GM10266 (cell line): ENCODE measurements at regions not wholly inside any gene's neighbourhood (a gene's known extent, or its start where the extent isn't known, plus 50 kb on each side); places are given as distances from the start of the nearest gene placed in this dataset.

Experiments used
- DNase-seq: peaks from one replicate; pipeline ENCODE4 v3.0.0; 2012; ENCODE audit errors: extremely low spot score
- CTCF ChIP-seq: IDR thresholded peaks from 2 replicates; pipeline ENCODE4 v1.5.1; 2012; ENCODE audit warnings: mild to moderate bottlenecking, low read depth; ENCODE audit not compliant: control insufficient read depth, insufficient read depth; ENCODE audit errors: missing control alignments

- no peak for DNase-seq
- TF ChIP-seq CTCF = no peak
These were observed 121.6 kb downstream of the NCOR2 start for GRCh38 chr12:124445826-124446225.

GRCh38 chr12:124445121-124445718 is 122.2 kb downstream of the NCOR2 start:
- TF ChIP-seq CTCF = no peak
- no peak for DNase-seq

DNA sequence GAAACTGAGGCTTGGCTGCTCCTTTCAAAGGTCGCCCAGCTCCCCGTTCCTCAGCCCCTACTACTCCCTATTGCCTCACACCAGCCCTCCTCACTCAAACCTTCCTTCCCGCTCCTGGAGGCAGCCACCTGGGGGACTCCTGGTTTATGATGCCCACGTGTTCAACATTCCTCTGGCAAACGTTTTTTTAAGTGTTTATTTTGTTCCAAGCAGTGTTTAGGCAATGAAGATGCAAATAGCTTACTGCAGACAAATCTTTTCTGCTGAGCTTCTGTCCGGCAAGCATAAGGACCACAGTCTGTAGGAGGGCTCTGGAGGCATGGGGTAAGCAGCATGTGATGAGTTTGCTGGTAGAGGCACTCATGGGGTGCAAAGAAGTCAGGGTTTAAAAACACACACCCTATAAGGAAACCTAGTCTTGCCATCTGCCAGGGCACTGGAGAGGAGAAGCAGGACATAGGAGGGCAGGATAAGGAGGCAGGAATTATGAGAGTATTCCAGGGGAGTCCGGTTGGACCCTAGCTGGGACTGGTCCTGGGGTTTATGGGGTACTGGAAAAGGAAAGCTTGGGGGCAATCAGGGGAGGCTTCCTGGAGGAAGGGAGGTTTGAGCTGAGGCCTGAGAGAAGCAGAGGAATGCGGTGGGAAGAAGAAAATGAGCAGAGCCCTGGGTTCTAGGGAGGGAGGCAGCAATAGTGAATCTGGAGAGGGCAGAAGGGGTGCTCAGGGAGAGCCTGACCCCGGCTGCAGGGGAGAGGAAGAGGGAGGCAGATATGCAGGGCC is 123.3 kb downstream of the NCOR2 start:
- no peak for DNase-seq
- TF ChIP-seq CTCF = no peak

DNA sequence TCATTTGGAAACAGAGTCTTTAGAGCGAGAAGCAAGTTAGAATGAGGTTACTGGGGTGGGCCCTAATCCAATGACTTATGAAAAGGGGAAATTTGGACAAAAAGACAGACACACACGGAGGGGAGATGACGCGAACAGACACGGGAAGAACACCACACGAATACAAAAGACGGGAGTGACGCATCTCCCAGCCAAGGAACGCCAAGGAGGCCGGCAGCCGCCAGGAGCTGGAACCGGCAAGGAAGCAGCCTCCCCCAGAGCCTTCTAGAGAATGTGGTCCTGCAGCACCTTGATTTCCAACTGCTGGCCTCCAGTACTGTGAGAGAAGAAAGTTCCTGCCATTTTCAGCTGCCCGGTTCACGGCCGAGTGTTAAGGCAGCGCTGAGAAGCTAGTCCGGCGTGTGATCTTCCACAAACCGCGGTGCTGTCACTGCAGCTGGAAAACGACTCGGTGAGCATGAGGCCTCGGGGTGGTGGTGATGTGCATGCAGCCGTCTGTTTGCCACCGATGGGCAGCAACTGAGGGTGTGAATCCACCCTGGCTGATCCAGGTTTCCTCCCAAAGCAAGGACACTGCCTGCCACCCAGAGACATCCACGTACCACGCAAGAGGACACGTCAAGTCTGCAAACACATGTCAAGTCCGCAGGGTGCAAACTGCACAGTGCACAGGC is 124.5 kb downstream of the NCOR2 start:
- TF ChIP-seq CTCF = no peak

GRCh38 chr12:124442281-124442680 is 125.1 kb downstream of the NCOR2 start:
- DNase-seq = no peak
- TF ChIP-seq CTCF = no peak

More for the DNA sequence above, 124.5 kb downstream of the NCOR2 start:
- DNase-seq = no peak

GRCh38 chr12:124441443-124442194 is 125.8 kb downstream of the NCOR2 start:
- DNase-seq = no peak
- no peak for TF ChIP-seq CTCF
